Lung microvascular endothelial cell (primary cell): ENCODE measurements at regions not wholly inside any gene's neighbourhood (a gene's known extent, or its start where the extent isn't known, plus 50 kb on each side); places are given as distances from the start of the nearest gene placed in this dataset.

Source experiments
- DNase-seq, 2 donors: peaks; one replicate each; pipeline versions ENCODE4 v3.0.0 to v3.0.0-alpha.2; 2010; ENCODE audit warnings: low read depth in 2 of 2

- DNase-seq: no peak
Observed at GRCh38 chr18:78146136-78147085, 833.2 kb upstream of the SALL3 start.

DNA sequence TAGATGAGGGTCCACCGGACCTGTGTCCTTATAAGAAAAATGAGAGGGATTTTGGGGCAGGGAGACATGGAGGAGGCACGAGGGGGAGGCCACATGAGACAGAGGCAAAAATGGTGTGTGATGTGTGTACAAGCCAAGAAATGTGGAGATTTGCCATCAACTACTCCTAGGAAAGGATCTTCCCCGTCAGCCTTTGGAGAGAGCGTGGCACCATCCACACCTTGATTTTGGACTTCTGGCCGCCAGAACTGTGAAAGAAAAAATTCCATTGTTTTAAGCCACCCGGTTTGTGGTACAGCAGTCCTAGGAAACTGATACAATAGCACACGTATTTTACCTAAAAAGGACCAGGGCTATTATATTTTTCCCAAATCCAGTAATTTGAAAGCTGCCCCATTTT, 829.0 kb upstream of the SALL3 start:
- no peak for DNase-seq

DNA sequence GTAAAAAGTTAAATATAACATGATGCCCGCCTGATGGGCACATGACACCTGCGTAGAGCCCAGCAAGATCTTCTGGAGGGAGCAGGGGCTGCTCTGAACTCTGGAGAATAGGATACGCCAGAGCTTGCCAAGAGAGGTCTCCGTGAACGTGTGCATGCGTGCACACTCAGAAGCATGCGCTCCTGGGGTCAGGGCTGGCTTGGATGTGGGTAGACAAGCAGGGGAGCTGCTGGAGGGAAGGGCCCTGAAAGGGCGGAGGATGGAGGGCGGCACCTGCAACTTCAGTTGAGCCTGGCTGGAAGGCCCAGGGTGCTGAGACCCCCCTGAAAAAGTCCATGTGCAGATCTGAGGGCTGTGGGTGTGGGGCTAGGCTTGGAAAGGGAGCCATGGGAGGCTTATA, 828.4 kb upstream of the SALL3 start:
- no peak for DNase-seq

DNA sequence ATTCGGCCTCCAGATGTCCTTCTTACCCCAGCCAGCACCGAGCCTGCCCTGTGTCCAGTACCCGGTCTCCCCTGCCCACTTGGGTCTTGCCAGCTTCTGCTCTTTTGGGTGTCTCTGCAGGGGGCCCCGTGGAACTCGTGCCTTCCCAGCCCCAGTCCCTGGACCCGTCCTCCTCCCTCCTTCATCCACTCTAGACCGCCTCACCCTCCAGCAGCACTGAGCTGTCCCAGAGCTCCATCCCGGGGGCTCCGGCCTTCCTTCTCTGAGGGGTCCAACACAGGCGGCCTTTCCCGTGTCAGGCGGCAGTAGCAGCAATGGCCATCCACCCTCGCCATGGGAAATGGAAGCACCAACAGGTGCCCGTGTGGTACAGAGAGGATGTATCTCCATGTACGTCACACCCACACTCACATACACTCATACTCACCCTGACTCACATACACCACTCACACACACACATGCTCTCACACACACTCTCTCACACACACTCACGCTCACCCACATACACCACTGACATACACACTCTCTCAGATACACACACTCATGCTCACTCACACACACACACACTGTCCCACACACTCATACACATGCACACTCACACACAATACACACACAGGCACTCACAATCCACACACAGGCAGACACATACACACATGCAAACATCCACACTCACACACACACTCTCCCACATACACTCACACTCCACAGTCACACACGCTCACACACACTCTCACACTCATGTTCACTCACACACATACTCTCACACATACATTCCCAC, 827.5 kb upstream of the SALL3 start:
- DNase-seq: no peak

GRCh38 chr18:78153362-78153761, 826.3 kb upstream of the SALL3 start:
- DNase-seq: no peak

- no peak for DNase-seq
Observed at GRCh38 chr18:78154444-78154843, 825.2 kb upstream of the SALL3 start.

DNA sequence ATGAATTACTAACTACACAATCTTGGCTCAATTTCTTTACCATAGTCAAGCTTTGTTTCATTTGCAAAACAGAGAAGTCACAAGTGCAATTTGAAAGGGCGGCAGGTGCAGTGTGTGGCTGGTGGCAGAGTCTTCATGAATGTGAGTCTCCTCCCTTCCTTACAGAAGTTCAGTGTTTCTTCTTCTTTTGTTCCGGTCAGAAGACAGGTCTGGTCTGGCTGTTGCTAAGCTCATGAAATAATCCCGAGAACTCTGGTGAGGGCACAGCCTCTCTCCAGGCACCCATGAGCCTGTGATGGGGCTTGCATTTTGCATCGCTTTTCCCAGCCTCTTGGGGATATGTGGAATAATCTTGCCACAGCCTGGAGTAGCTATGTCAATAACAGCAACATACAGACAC, 824.8 kb upstream of the SALL3 start:
- DNase-seq: no peak

DNA sequence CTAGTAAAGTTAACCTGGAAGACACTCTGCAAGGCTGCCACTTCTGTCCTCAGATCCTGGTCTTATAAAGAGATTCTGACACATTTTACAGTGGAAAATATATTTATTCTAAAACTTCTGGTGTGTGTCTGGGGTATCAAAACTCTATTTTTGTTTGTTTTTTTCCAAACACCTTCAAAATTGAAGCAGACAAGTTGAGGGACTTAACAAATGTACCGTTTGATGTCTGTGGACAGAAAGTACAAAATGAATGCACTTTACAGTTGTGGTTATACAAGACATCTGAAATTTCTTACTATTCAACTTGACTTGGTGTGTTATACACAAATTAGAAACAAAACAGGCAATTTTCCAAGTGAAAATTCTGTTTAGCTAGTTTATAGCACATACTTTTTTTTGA, 823.2 kb upstream of the SALL3 start:
- DNase-seq: no peak

- no peak for DNase-seq
Observed at GRCh38 chr18:78158943-78159342, 820.7 kb upstream of the SALL3 start.

DNA sequence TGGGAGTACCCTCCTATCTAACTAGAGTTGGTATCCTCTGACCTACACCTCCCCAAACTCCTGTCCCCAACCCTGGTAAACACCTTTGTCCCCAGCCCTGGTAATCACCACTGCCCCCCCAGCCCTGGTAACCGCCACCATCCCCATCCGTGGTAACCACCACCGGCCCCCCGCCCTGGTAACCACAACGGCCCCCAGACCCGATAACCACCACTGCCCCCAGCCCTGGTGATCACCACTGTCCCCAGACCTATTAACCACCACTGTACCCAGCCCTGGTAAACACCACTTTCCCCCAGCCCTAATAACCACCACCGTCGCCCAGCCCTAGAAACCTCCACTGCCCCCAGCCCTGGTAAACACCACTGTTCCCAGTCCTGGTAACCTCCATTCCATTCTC, 820.2 kb upstream of the SALL3 start:
- DNase-seq: no peak

- peak in 1 of 2 donors; percentile 7 for DNase-seq
Observed at GRCh38 chr18:78160961-78161656, 818.5 kb upstream of the SALL3 start.

DNA sequence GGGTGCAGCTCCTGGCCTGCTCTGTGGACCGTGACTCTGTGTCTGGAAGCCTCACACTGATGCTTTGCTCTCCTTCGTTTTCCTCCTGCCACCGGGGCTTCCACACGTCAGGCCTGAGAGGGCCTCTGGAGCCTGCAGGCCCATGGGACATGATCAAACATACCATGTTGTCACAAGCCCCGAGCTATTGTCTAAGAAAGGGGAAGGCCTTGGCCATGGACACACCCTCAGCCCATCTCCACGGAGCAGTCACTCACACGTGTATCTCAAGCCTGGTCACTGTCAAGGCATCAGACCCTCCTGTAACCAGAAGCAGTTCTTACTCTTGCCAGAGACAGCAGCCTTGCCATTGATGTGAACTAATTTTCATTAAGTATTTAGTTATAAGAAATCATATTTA, 814.1 kb upstream of the SALL3 start:
- DNase-seq: no peak

DNA sequence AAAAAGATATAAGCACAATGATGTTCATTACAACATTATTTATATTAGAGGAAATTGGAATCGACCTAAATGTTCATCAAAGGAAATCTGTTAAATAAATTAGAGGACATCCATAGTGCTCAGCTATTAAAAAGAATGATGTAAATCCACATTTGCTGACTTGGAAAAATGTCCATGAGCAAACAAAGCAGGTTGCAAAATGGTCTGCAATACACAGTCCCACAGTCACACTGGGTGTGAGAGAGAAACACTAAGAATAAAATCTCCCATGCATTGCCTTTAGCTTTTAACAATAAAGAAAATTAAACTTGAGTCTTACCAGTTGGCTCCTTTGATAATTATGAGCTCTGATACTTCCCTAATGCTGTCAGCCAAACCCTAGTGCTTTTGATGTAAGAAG, 811.1 kb upstream of the SALL3 start:
- no peak for DNase-seq

DNA sequence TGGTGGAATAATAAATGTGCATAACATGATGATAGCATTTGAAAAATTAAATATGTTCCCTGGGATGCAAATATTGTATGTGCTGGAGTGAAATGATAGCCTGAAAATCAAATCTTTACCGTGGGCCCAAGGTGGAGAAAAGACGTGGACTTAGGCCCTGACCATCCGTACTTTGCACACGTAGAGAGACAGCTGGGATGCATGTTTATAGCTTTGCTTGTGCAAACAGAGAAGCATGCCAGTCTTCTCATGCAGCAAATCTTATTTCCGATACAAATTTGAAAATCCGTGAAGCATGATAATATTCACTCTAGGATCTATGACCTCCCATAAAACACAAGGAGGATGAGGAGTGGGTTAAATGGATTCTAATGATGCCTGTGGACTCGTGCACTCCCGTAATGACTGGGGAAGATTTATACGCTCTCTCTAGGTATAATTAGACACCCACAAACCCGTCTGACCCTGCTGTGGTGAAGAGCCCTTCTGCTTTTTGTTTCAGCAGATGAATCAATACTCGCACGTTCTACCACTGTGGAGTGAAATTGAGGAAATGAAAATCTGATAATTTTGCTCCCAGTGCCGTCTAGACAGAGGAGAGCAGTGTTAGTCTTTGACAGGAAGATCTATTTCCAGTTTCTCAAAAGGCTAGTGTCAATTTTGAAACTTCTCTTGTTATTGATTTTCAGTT, 810.3 kb upstream of the SALL3 start:
- DNase-seq: no peak

DNA sequence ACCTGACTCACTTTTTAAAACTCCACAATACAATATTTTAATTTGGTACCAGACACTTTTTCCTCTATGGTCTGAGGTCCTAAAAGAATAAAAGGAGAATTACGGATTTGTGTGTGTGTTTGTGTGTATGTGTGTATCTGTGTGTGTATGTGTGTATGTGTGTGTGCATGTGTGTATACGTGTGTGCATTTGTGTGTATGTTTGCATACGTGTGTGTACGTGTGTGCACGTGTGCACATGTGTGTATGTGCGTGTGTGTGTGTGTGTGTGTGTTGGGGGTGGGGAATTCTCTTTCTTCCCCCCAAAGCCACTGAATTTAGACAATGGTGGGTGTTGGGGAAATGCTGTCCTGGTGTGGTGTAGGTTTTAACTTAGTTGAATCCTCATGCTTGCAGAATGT, 807.7 kb upstream of the SALL3 start:
- DNase-seq: no peak

DNA sequence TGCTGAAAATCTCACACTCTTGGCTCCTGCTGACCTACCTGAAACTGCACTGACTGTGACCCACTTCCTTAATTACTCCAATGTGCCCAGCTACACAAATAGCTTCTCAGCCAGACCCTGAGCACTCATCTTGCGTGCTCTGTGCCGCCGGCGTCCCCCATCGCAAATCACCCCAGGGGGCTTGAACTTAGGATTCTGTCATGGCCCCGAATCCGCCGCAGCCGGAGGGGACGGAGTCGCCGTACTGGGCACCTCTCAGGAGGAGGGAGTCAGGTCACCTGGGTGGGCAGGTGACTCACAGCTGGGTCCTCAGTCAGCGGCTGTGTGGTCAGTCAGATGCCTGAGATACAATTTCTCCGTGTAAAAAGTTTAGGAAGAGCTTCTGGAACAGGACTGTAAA, 804.9 kb upstream of the SALL3 start:
- DNase-seq: no peak

DNA sequence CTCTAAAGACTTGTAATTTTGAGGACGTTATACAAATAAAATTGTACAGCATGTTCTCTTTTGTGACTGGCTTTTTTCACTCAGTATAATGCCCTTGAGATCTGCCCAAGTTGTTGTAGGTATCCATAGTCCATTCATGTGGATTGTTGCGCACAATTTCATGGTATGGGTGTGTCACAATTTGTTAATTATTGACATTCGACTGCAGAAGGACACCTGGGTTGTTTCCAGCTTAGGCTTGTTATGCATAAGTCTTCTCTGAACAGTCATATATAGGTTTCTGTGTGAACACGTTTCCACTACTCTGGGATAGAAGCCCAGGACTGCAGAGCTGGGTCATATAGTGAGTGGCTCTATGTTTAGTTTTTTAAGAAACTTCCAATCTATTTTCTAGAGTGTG, 800.8 kb upstream of the SALL3 start:
- no peak for DNase-seq

- DNase-seq: no peak
Observed at GRCh38 chr18:78180741-78181140, 798.9 kb upstream of the SALL3 start.

DNA sequence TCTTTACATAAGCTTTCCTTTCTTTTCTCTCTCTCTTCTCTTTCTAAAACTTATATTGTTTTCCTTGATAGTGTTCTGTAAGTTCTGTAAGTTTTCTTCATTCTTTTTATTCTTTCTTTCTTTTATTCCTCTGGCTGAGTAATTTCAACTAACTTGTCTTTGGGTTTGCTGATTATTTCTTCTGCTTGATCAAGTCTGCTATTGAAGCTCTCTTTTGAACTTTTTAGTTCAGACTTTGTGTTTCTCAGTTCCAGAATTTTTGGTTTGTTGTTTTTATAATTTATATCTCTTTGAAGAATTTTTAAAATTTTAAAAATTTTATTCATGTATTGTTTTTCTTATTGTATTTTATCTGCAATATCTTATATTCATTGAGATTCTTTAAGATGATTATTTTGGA, 795.8 kb upstream of the SALL3 start:
- no peak for DNase-seq

GRCh38 chr18:78191276-78191675, 788.3 kb upstream of the SALL3 start:
- no peak for DNase-seq

GRCh38 chr18:78192054-78192453, 787.6 kb upstream of the SALL3 start:
- no peak for DNase-seq

DNA sequence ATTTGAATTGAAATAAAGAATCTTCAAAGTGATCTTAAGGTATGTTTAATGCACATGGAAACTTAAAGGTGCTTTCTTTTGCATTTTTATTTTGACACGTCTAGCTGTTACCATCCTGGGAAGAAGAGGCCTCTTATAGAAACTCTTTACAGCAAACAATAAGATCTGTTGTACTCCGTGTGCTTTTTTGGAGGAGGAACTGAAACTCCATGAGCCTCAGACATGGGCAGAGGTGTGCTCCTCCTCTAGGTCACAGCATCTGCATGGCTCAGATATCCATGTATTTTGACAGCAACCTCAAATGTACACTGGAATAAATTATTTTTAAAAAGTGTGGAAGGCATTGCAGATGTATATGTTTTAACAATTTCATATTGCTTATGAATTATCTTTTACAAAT, 783.3 kb upstream of the SALL3 start:
- no peak for DNase-seq
